Transverse colon (tissue), 4 donors: ENCODE measurements at regions not wholly inside any gene's neighbourhood (a gene's known extent, or its start where the extent isn't known, plus 50 kb on each side); places are given as distances from the start of the nearest gene placed in this dataset.

Experiments used
- POLR2A ChIP-seq: fragments of 450-650 bp; IDR thresholded peaks from one replicate; pipeline ENCODE4 v1.6.1; 2016; ENCODE audit warnings: antibody characterized with exemption, mild to moderate bottlenecking, moderate library complexity
- POLR2AphosphoS5 ChIP-seq, 3 donors: sonication (generic); formaldehyde crosslinking; IDR thresholded peaks; one replicate each; pipeline ENCODE4 v1.6.1; 2016; ENCODE audit warnings: antibody characterized with exemption in 3 of 3
- TF ChIP-seq, protein P1 (sequence below), 5 experiments: fragments of 200-600 bp in 3 of 5; fragments of 450-650 bp in 2 of 5; sonication (generic) in 3 of 5; IDR thresholded peaks; 1 replicate in 2 of 5; 2 replicates in 3 of 5; pipeline ENCODE4 v1.5.1; 2016 to 2017; ENCODE audit warnings: antibody characterized with exemption in 5 of 5, inconsistent platforms in 3 of 5, mild to moderate bottlenecking in 2 of 5, moderate library complexity in 1 of 5

DNA sequence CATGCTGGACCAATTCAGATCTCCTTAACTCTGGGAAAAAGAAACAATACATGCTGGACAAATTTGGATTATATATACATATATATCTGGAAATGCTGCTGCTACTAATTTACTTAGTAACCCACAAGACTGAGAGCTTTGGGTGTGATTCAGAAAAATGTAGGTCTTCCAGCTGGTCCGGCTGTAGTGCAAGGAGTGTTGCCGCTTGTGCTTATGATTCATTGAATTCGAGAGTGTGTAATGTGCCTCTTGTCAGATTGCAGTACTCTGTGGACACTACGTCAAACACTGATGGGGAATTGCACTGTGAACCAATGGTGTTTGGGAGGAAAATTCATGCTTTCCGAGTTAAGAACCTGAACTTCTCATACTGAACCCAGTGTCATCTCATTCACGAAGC, 1155.5 kb downstream of the EPHA7 start:
- TF ChIP-seq POLR2AphosphoS5 (IDR thresholded peaks at IDR 0.05), result no peak
- TF ChIP-seq, protein P1, sequence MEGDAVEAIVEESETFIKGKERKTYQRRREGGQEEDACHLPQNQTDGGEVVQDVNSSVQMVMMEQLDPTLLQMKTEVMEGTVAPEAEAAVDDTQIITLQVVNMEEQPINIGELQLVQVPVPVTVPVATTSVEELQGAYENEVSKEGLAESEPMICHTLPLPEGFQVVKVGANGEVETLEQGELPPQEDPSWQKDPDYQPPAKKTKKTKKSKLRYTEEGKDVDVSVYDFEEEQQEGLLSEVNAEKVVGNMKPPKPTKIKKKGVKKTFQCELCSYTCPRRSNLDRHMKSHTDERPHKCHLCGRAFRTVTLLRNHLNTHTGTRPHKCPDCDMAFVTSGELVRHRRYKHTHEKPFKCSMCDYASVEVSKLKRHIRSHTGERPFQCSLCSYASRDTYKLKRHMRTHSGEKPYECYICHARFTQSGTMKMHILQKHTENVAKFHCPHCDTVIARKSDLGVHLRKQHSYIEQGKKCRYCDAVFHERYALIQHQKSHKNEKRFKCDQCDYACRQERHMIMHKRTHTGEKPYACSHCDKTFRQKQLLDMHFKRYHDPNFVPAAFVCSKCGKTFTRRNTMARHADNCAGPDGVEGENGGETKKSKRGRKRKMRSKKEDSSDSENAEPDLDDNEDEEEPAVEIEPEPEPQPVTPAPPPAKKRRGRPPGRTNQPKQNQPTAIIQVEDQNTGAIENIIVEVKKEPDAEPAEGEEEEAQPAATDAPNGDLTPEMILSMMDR (IDR thresholded peaks at IDR 0.05), result no peak
- TF ChIP-seq POLR2A, result no peak
